ENCODE measurements at regions not wholly inside any gene's neighbourhood (a gene's known extent, or its start where the extent isn't known, plus 50 kb on each side); places are given as distances from the start of the nearest gene placed in this dataset.

- TF ChIP-seq CTCF (IDR thresholded peaks at IDR 0.05) (no peak), POLR2A (IDR thresholded peaks at IDR 0.05) (no peak)
Observed at GRCh38 chr7:131098527-131098926, 229.1 kb upstream of the MKLN1 start.

Data from testis (tissue), 2 donors.